HepG2 (cell line): ENCODE measurements at regions not wholly inside any gene's neighbourhood (a gene's known extent, or its start where the extent isn't known, plus 50 kb on each side); places are given as distances from the start of the nearest gene placed in this dataset.

Source experiments
- BORCS8-MEF2B ChIP-seq: sonication (generic); formaldehyde crosslinking; IDR thresholded peaks from 2 replicates; pipeline ENCODE4 v1.8.0; 2022; ENCODE audit warnings: mild to moderate bottlenecking, missing genetic modification reagents
- BRD4 ChIP-seq: sonication (generic); formaldehyde crosslinking; IDR thresholded peaks from 2 replicates; pipeline ENCODE4 v1.4.0; 2020; ENCODE audit warnings: missing genetic modification reagents
- CC2D1A ChIP-seq: sonication (generic); formaldehyde crosslinking; IDR thresholded peaks from 2 replicates; pipeline ENCODE4 v1.8.1; 2023; ENCODE audit warnings: mild to moderate bottlenecking, missing genetic modification reagents
- FOXC1 ChIP-seq: sonication (generic); formaldehyde crosslinking; IDR thresholded peaks from 2 replicates; pipeline ENCODE4 v1.8.0; 2022; ENCODE audit warnings: mild to moderate bottlenecking, missing genetic modification reagents, borderline replicate concordance
- GTF2F1 ChIP-seq: fragments of 150-350 bp; IDR thresholded peaks from 2 replicates; pipeline ENCODE4 v1.6.1; 2014; ENCODE audit warnings: low read length
- NONO ChIP-seq, 2 experiments: fragments of 450-650 bp in 1 of 2; sonication (generic) in 1 of 2; formaldehyde crosslinking in 1 of 2; IDR thresholded peaks in 1 of 2; conservative IDR thresholded peaks in 1 of 2; 2 replicates each; pipeline versions ENCODE4 v1.6.1 to v1.8.0; 2017 to 2022; ENCODE audit warnings: mild to moderate bottlenecking in 1 of 2, missing genetic modification reagents in 1 of 2, moderate library complexity in 1 of 2
- PHF8 ChIP-seq: sonication (generic); formaldehyde crosslinking; IDR thresholded peaks from 2 replicates; pipeline ENCODE4 v1.5.0; 2020; ENCODE audit warnings: missing genetic modification reagents
- RBAK ChIP-seq: sonication (generic); formaldehyde crosslinking; IDR thresholded peaks from 2 replicates; pipeline ENCODE4 v1.5.1; 2020; ENCODE audit warnings: mild to moderate bottlenecking, missing genetic modification reagents
- RCOR2 ChIP-seq: IDR thresholded peaks from 2 replicates; pipeline ENCODE4 v1.6.1; 2016; ENCODE audit warnings: missing biosample characterization, missing genetic modification reagents
- RFX5 ChIP-seq: IDR thresholded peaks from 2 replicates; pipeline ENCODE4 v1.6.1; 2011; ENCODE audit warnings: low read depth, low read length, improper control_type of control experiment
- SALL1 ChIP-seq: sonication (generic); formaldehyde crosslinking; IDR thresholded peaks from 2 replicates; pipeline ENCODE4 v1.8.0; 2022; ENCODE audit warnings: mild to moderate bottlenecking, missing genetic modification reagents
- TFAP4 ChIP-seq: sonication (generic); IDR thresholded peaks from 2 replicates; pipeline ENCODE4 v1.6.1; 2016; ENCODE audit warnings: low read depth, borderline replicate concordance
- ZNF34 ChIP-seq: sonication (generic); formaldehyde crosslinking; IDR thresholded peaks from 2 replicates; pipeline ENCODE4 v1.4.0; 2020; ENCODE audit warnings: mild to moderate bottlenecking, missing genetic modification reagents, borderline replicate concordance
- ZNF430 ChIP-seq: sonication (generic); formaldehyde crosslinking; IDR thresholded peaks from 2 replicates; pipeline ENCODE4 v1.9.0; 2021; ENCODE audit warnings: mild to moderate bottlenecking, missing genetic modification reagents
- ZNF709 ChIP-seq: sonication (generic); formaldehyde crosslinking; IDR thresholded peaks from 2 replicates; pipeline ENCODE4 v1.5.0; 2020; ENCODE audit warnings: mild to moderate bottlenecking, missing genetic modification reagents
- ZSCAN25 ChIP-seq: sonication (generic); formaldehyde crosslinking; IDR thresholded peaks from 2 replicates; pipeline ENCODE4 v1.8.0; 2022; ENCODE audit warnings: mild to moderate bottlenecking, missing genetic modification reagents
- TF ChIP-seq, protein P1 (sequence below): sonication (generic); formaldehyde crosslinking; IDR thresholded peaks from 2 replicates; pipeline ENCODE4 v1.4.0; 2020; ENCODE audit warnings: missing genetic modification reagents, borderline replicate concordance
- TF ChIP-seq, protein P2 (sequence below): sonication (generic); formaldehyde crosslinking; conservative IDR thresholded peaks from 2 replicates; pipeline ENCODE4 v1.4.0; 2020; ENCODE audit warnings: missing genetic modification reagents
- TF ChIP-seq, protein P3 (sequence below): sonication (generic); formaldehyde crosslinking; conservative IDR thresholded peaks from 2 replicates; pipeline ENCODE4 v1.8.0; 2022; ENCODE audit warnings: mild to moderate bottlenecking, moderate library complexity, missing genetic modification reagents

GRCh38 chr6:26312501-26313397 lies 52.2 kb upstream of the BTN3A2 start (continued):
- TF ChIP-seq, protein P1, sequence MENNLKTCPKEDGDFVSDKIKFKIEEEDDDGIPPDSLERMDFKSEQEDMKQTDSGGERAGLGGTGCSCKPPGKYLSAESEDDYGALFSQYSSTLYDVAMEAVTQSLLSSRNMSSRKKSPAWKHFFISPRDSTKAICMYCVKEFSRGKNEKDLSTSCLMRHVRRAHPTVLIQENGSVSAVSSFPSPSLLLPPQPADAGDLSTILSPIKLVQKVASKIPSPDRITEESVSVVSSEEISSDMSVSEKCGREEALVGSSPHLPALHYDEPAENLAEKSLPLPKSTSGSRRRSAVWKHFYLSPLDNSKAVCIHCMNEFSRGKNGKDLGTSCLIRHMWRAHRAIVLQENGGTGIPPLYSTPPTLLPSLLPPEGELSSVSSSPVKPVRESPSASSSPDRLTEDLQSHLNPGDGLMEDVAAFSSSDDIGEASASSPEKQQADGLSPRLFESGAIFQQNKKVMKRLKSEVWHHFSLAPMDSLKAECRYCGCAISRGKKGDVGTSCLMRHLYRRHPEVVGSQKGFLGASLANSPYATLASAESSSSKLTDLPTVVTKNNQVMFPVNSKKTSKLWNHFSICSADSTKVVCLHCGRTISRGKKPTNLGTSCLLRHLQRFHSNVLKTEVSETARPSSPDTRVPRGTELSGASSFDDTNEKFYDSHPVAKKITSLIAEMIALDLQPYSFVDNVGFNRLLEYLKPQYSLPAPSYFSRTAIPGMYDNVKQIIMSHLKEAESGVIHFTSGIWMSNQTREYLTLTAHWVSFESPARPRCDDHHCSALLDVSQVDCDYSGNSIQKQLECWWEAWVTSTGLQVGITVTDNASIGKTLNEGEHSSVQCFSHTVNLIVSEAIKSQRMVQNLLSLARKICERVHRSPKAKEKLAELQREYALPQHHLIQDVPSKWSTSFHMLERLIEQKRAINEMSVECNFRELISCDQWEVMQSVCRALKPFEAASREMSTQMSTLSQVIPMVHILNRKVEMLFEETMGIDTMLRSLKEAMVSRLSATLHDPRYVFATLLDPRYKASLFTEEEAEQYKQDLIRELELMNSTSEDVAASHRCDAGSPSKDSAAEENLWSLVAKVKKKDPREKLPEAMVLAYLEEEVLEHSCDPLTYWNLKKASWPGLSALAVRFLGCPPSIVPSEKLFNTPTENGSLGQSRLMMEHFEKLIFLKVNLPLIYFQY, result peak; percentile 99
- TF ChIP-seq RFX5 (peak; percentile 27; the same call in 1 of the 2 replicates), BRD4 (CRISPR knock-in tag) (0 out of 2 replicates have a peak, but pooled peaks have one; percentile 59), TFAP4 (peak; percentile 60; the same call in 1 of the 2 replicates), CC2D1A (CRISPR knock-in tag) (no peak), ZSCAN25 (no peak), RCOR2 (CRISPR knock-in tag) (no peak; the same call in 1 of the 2 replicates), ZNF34 (CRISPR knock-in tag) (no peak), GTF2F1 (no peak), FOXC1 (CRISPR knock-in tag) (peak; percentile 48; the same call in 1 of the 2 replicates), NONO (IDR thresholded peaks at IDR 0.05) (no peak), NONO (CRISPR knock-in tag; conservative IDR thresholded peaks at IDR 0.05) (peak; percentile 68; the same call in 1 of the 2 replicates), PHF8 (peak; percentile 62), SALL1 (CRISPR knock-in tag) (peak; percentile 96), ZNF430 (CRISPR knock-in tag) (peak; percentile 82), BORCS8-MEF2B (CRISPR knock-in tag) (peak; percentile 44; the same call in 1 of the 2 replicates), RBAK (CRISPR knock-in tag) (no peak), ZNF709 (CRISPR knock-in tag) (no peak; the same call in 1 of the 2 replicates)
- TF ChIP-seq, protein P2, sequence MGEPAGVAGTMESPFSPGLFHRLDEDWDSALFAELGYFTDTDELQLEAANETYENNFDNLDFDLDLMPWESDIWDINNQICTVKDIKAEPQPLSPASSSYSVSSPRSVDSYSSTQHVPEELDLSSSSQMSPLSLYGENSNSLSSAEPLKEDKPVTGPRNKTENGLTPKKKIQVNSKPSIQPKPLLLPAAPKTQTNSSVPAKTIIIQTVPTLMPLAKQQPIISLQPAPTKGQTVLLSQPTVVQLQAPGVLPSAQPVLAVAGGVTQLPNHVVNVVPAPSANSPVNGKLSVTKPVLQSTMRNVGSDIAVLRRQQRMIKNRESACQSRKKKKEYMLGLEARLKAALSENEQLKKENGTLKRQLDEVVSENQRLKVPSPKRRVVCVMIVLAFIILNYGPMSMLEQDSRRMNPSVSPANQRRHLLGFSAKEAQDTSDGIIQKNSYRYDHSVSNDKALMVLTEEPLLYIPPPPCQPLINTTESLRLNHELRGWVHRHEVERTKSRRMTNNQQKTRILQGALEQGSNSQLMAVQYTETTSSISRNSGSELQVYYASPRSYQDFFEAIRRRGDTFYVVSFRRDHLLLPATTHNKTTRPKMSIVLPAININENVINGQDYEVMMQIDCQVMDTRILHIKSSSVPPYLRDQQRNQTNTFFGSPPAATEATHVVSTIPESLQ (CRISPR knock-in tag), result 0 out of 2 replicates have a peak, but pooled peaks have one; percentile 55
- TF ChIP-seq, protein P3, sequence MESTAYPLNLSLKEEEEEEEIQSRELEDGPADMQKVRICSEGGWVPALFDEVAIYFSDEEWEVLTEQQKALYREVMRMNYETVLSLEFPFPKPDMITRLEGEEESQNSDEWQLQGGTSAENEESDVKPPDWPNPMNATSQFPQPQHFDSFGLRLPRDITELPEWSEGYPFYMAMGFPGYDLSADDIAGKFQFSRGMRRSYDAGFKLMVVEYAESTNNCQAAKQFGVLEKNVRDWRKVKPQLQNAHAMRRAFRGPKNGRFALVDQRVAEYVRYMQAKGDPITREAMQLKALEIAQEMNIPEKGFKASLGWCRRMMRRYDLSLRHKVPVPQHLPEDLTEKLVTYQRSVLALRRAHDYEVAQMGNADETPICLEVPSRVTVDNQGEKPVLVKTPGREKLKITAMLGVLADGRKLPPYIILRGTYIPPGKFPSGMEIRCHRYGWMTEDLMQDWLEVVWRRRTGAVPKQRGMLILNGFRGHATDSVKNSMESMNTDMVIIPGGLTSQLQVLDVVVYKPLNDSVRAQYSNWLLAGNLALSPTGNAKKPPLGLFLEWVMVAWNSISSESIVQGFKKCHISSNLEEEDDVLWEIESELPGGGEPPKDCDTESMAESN (CRISPR knock-in tag), result peak; percentile 70; the same call in 1 of the 2 replicates
